B cell (primary cell): ENCODE measurements at regions not wholly inside any gene's neighbourhood (a gene's known extent, or its start where the extent isn't known, plus 50 kb on each side); places are given as distances from the start of the nearest gene placed in this dataset.

Source experiments
- ATAC-seq: fragments of 200-7000 bp; cut with Tn5 transposase; one replicate; pipeline ENCODE4 v1.10.0; 2021; ENCODE audit warnings: low read depth, mild to moderate bottlenecking, moderate number of reproducible peaks, moderate library complexity
- CTCF ChIA-PET: fragments of 350-600 bp; sonication (Branson Sonifier 250); formaldehyde crosslinking; loops from one replicate; lab custom pipeline; 2021; ENCODE audit warnings: antibody characterized with exemption, inconsistent platforms; lab: Charles Lee
- POLR2A ChIA-PET: fragments of 350-600 bp; sonication (Branson Sonifier 250); formaldehyde crosslinking; loops from one replicate; lab custom pipeline; 2021; ENCODE audit warnings: antibody characterized with exemption; lab: Charles Lee
- DNase-seq: peaks from one replicate; pipeline ENCODE4 v3.0.0; 2013
- H2AFZ ChIP-seq: 2 replicates; pipeline ENCODE4 v1.6.1; 2012; ENCODE audit warnings: mild to moderate bottlenecking, low read depth, low read length; ENCODE audit not compliant: insufficient read depth, poor library complexity, severe bottlenecking
- H3K27ac ChIP-seq, 2 donors: 1 replicate in 1 of 2; 2 replicates in 1 of 2; pipeline ENCODE4 v1.5.1; 2012 to 2013; ENCODE audit warnings: low read length in 2 of 2, mild to moderate bottlenecking in 2 of 2, moderate library complexity in 1 of 2
- H3K27me3 ChIP-seq, 4 experiments: fragments of 200-600 bp in 1 of 4; sonication (generic) in 1 of 4; replicated peaks in 1 of 4; 1 replicate in 2 of 4; 2 replicates in 2 of 4; pipeline versions ENCODE4 v1.6.1 to v1.7.0; 2013 to 2016; ENCODE audit warnings: low read length in 3 of 4, mild to moderate bottlenecking in 2 of 4, mixed read lengths in 1 of 4, moderate library complexity in 1 of 4; ENCODE audit not compliant: insufficient read depth in 4 of 4, control insufficient read depth in 3 of 4; ENCODE audit errors: control extremely low read depth in 1 of 4
- H3K36me3 ChIP-seq, 2 experiments: replicated peaks in 1 of 2; 1 replicate in 1 of 2; 2 replicates in 1 of 2; pipeline versions ENCODE4 v1.6.1 to v1.7.1; 2013; ENCODE audit warnings: low read length in 1 of 2; ENCODE audit not compliant: insufficient read depth in 2 of 2, control insufficient read depth in 1 of 2; ENCODE audit errors: control extremely low read depth in 1 of 2, extremely low read depth in 1 of 2
- H3K4me1 ChIP-seq, 2 donors: fragments of 200-600 bp in 1 of 2; sonication (generic) in 1 of 2; 1 replicate in 1 of 2; 2 replicates in 1 of 2; pipeline versions ENCODE4 v1.5.1 to v1.6.1; 2013 to 2017; ENCODE audit warnings: low read length in 2 of 2; ENCODE audit not compliant: control insufficient read depth in 2 of 2, insufficient read depth in 2 of 2
- H3K4me2 ChIP-seq: replicated peaks from 2 replicates; pipeline ENCODE3; 2012; ENCODE audit warnings: mild to moderate bottlenecking, low read depth, low read length; ENCODE audit not compliant: poor library complexity, severe bottlenecking
- H3K4me3 ChIP-seq, 5 experiments: fragments of 200-600 bp in 1 of 5; sonication (generic) in 1 of 5; 1 replicate in 3 of 5; 2 replicates in 2 of 5; pipeline versions ENCODE4 v1.5.1 to v1.7.0; 2011 to 2016; ENCODE audit warnings: low read length in 4 of 5, mild to moderate bottlenecking in 4 of 5, low read depth in 2 of 5, control low read depth in 1 of 5, moderate library complexity in 1 of 5; ENCODE audit not compliant: insufficient read depth in 1 of 5; ENCODE audit errors: control extremely low read depth in 1 of 5, extremely low read depth in 1 of 5
- H3K79me2 ChIP-seq: fragments of 200-600 bp; sonication (generic); one replicate; pipeline ENCODE4 v1.6.0; 2016; ENCODE audit warnings: low read length; ENCODE audit not compliant: control insufficient read depth, insufficient read depth
- H3K9ac ChIP-seq: fragments of 200-600 bp; sonication (generic); 2 replicates; pipeline ENCODE4 v1.6.1; 2017; ENCODE audit warnings: mild to moderate bottlenecking, low read length, moderate library complexity
- H3K9me3 ChIP-seq, 3 donors: one replicate each; pipeline versions ENCODE4 v1.6.1 to v1.7.1; 2013; ENCODE audit warnings: low read length in 2 of 3; ENCODE audit not compliant: control insufficient read depth in 2 of 3, insufficient read depth in 1 of 3; ENCODE audit errors: control extremely low read depth in 1 of 3
- H4K20me1 ChIP-seq: 2 replicates; pipeline ENCODE4 v1.6.0; 2012; ENCODE audit warnings: mild to moderate bottlenecking, low read length; ENCODE audit not compliant: insufficient read depth, control insufficient read depth, poor library complexity, severe bottlenecking
- H3K27ac Mint-ChIP-seq: one replicate; pipeline ENCODE4 v1.8.0; 2021; ENCODE audit warnings: mixed read lengths
- H3K27me3 Mint-ChIP-seq: one replicate; pipeline ENCODE4 v1.8.0; 2021; ENCODE audit warnings: mixed read lengths
- H3K4me1 Mint-ChIP-seq: one replicate; pipeline ENCODE4 v1.8.0; 2021; ENCODE audit warnings: mixed read lengths
- H3K4me3 Mint-ChIP-seq: one replicate; pipeline ENCODE4 v1.8.0; 2021; ENCODE audit warnings: mixed read lengths
- H3K9me3 Mint-ChIP-seq: one replicate; pipeline ENCODE4 v1.8.0; 2022; ENCODE audit warnings: mixed read lengths; ENCODE audit not compliant: insufficient read depth
- EZH2 ChIP-seq: IDR thresholded peaks from 2 replicates; pipeline ENCODE4 v1.6.1; 2012; ENCODE audit warnings: borderline replicate concordance, low read depth, mild to moderate bottlenecking, moderate library complexity, low read length; ENCODE audit not compliant: insufficient read depth, poor library complexity, severe bottlenecking
- WGBS: methylation state at CpG from one replicate; pipeline ENCODE4 v1.1.5; 2013; ENCODE audit warnings: missing lambda C conversion rate; ENCODE audit not compliant: insufficient coverage; 5-methylcytosine and 5-hydroxymethylcytosine counted together
- intact Hi-C: fragments of 100-400 bp; cut with micrococcal nuclease; formaldehyde crosslinking; loops from one replicate; pipeline ENCODE4 v1.10.0; 2022
- TF ChIP-seq, protein P1 (sequence below): fragments of 200-600 bp; IDR thresholded peaks from one replicate; pipeline ENCODE4 v1.8.0; 2022; ENCODE audit warnings: antibody characterized with exemption, mild to moderate bottlenecking

DNA sequence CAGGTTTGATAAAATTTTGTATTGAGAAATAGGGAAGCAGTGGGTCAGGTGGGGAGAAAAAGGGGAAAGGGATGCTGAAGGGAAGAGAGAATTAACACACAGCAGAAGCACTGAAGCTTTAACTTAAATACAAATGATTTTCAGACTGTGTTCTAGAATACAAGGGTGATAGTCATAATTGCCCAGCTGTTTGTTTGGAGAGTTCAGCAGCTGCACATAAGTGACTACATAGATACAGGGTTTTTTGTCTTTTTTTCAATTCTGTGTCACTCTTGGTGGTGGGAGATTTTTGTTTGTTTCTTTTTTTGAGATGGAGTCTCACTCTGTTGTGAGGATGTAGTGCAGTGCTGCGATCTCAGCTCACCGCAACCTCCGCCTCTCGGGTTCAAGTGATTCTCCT lies 590.4 kb upstream of the SEMA6A start:
- 95% methylated on average over 4 of the region's 4 CpGs for WGBS
- no peak for ATAC-seq
- no peaks in the 10 kb centered on the region for H3K27me3 ChIP-seq
- H3K4me3 ChIP-seq = no peak overlapping the region
- intact Hi-C loops = no loop called here
- no peak overlapping the region for H3K9ac ChIP-seq
- no peak for TF ChIP-seq EZH2
- TF ChIP-seq, protein P1, sequence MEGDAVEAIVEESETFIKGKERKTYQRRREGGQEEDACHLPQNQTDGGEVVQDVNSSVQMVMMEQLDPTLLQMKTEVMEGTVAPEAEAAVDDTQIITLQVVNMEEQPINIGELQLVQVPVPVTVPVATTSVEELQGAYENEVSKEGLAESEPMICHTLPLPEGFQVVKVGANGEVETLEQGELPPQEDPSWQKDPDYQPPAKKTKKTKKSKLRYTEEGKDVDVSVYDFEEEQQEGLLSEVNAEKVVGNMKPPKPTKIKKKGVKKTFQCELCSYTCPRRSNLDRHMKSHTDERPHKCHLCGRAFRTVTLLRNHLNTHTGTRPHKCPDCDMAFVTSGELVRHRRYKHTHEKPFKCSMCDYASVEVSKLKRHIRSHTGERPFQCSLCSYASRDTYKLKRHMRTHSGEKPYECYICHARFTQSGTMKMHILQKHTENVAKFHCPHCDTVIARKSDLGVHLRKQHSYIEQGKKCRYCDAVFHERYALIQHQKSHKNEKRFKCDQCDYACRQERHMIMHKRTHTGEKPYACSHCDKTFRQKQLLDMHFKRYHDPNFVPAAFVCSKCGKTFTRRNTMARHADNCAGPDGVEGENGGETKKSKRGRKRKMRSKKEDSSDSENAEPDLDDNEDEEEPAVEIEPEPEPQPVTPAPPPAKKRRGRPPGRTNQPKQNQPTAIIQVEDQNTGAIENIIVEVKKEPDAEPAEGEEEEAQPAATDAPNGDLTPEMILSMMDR = no peak
- H3K27ac ChIP-seq = no peak overlapping the region
- Mint-ChIP-seq H3K9me3 (no peaks in the 10 kb centered on the region), H3K4me3 (no peak overlapping the region), H3K27ac (no peak overlapping the region), H3K27me3 (no peaks in the 10 kb centered on the region), H3K4me1 (no peaks in the 10 kb centered on the region)
- ChIA-PET CTCF (no interaction called here), POLR2A (no interaction called here)
- no peak overlapping the region for H3K4me2 ChIP-seq
- no peaks in the 10 kb centered on the region for H3K36me3 ChIP-seq
- no peak for DNase-seq
- H3K79me2 ChIP-seq = no peaks in the 10 kb centered on the region
- no peak overlapping the region for H2AFZ ChIP-seq
- H3K4me1 ChIP-seq = no peaks in the 10 kb centered on the region
- no peaks in the 10 kb centered on the region for H4K20me1 ChIP-seq
- H3K9me3 ChIP-seq = no peaks in the 10 kb centered on the region

DNA sequence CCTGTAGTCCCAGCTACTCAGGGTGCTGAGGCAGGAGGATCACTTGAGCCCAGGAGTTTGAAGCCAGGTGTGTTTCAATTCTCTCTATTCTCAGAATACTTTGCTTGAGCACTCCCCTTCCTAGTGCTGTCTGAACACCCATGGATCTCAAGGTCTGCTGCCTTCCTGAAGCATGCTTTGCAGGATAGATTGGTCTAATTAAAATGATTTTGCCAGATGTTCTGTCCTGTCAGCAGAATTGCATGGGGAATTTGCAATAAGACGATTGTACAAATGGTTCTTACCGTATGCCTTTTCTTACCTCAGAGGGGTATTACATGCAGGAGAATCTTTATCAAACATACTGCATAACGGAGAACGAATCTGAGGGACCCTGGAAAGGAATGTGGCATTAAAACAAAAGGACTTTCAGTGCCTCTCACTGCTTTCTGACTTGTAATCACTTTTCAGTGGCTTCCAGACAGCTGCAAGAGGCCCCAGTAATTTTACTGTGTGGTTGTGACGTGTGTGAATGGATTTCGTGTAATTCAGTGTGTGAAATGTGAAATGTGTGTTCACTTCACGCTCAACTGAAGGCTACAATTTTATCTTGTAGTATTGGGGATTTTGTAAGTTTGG lies 587.2 kb upstream of the SEMA6A start:
- H3K27ac ChIP-seq = no peak overlapping the region
- ChIA-PET POLR2A (no interaction called here), CTCF (no interaction called here)
- H3K36me3 ChIP-seq = no peaks in the 10 kb centered on the region
- H3K9ac ChIP-seq = no peak overlapping the region
- intact Hi-C loops = no loop called here
- no peaks in the 10 kb centered on the region for H3K79me2 ChIP-seq
- H2AFZ ChIP-seq = no peak overlapping the region
- no peaks in the 10 kb centered on the region for H4K20me1 ChIP-seq
- H3K27ac Mint-ChIP-seq = no peak overlapping the region
- H3K9me3 ChIP-seq = no peaks in the 10 kb centered on the region
- no peaks in the 10 kb centered on the region for H3K27me3 ChIP-seq
- no peak overlapping the region for H3K4me2 ChIP-seq
- no peaks in the 10 kb centered on the region for H3K27me3 Mint-ChIP-seq
- no peaks in the 10 kb centered on the region for H3K4me1 Mint-ChIP-seq
- no peak overlapping the region for H3K4me3 Mint-ChIP-seq
- TF ChIP-seq, protein P1 = no peak
- no peak for TF ChIP-seq EZH2
- DNase-seq (no peak), ATAC-seq (no peak)
- no peaks in the 10 kb centered on the region for H3K4me1 ChIP-seq
- no peaks in the 10 kb centered on the region for H3K9me3 Mint-ChIP-seq
- H3K4me3 ChIP-seq = no peak overlapping the region
- WGBS = 73% methylated on average over 2 of the region's 7 CpGs
